Endothelial cell of umbilical vein (primary cell): ENCODE measurements at regions not wholly inside any gene's neighbourhood (a gene's known extent, or its start where the extent isn't known, plus 50 kb on each side); places are given as distances from the start of the nearest gene placed in this dataset.

Source experiments
- BruUV-seq: library from RNA; stranded (reverse); fragments of 400-500 nt; replicated peaks from 2 replicates; lab custom pipeline; 2021; lab: Mats Ljungman, UMichigan
- CTCF ChIA-PET: fragments of 300-600, 350-600 bp; sonication (Branson Sonifier 250); formaldehyde crosslinking; loops from one replicate; lab custom pipeline; 2021; ENCODE audit warnings: antibody characterized with exemption, inconsistent platforms; lab: Charles Lee
- POLR2A ChIA-PET: fragments of 300-600, 350-600 bp; sonication (Branson Sonifier 250); formaldehyde crosslinking; loops from one replicate; lab custom pipeline; 2021; ENCODE audit warnings: antibody characterized with exemption, inconsistent platforms; lab: Charles Lee
- DNase-seq: peaks from one replicate; pipeline ENCODE4 v3.0.0-alpha.2; 2011; ENCODE audit warnings: low read depth, low spot score
- FAIRE-seq: peaks from 2 replicates; lab custom pipeline; 2011; peaks lifted over from hg19 to GRCh38; lab: Jason Lieb, UNC
- H2AFZ ChIP-seq: 2 replicates; pipeline ENCODE4 v1.6.0; 2012; ENCODE audit warnings: low read depth, low read length, control low read depth, inconsistent platforms
- H3K27ac ChIP-seq: 2 replicates; pipeline ENCODE4 v1.5.1; 2011; ENCODE audit warnings: low read depth, mild to moderate bottlenecking, control low read depth, low read length, moderate library complexity; ENCODE audit not compliant: insufficient read depth
- H3K27me3 ChIP-seq, 2 experiments: 2 replicates each; pipeline versions ENCODE4 v1.6.0 to v1.6.1; 2011; ENCODE audit warnings: low read length in 2 of 2, mixed read lengths in 1 of 2; ENCODE audit not compliant: control insufficient read depth in 2 of 2, insufficient read depth in 2 of 2
- H3K36me3 ChIP-seq, 2 experiments: 2 replicates in 1 of 2; 3 replicates in 1 of 2; pipeline ENCODE4 v1.5.1; 2011; ENCODE audit warnings: low read length in 2 of 2, mild to moderate bottlenecking in 1 of 2, moderate library complexity in 1 of 2; ENCODE audit not compliant: control insufficient read depth in 2 of 2, insufficient read depth in 2 of 2; ENCODE audit errors: extremely low read depth in 1 of 2
- H3K4me1 ChIP-seq: 3 replicates; pipeline ENCODE4 v1.5.1; 2011; ENCODE audit warnings: mild to moderate bottlenecking, low read length; ENCODE audit not compliant: control insufficient read depth, insufficient read depth; ENCODE audit errors: extremely low read depth
- H3K4me2 ChIP-seq: 2 replicates; pipeline ENCODE4 v1.6.1; 2011; ENCODE audit warnings: low read length, control low read depth, mixed read lengths; ENCODE audit not compliant: insufficient read depth
- H3K4me3 ChIP-seq, 3 experiments: fragments of 200-600 bp in 1 of 3; sonication (generic), shearing (Covaris generic) in 1 of 3; replicated peaks in 1 of 3; 2 replicates each; pipeline ENCODE4 v1.5.1; 2011 to 2016; ENCODE audit warnings: control low read depth in 3 of 3, low read length in 3 of 3, mild to moderate bottlenecking in 2 of 3, inconsistent platforms in 1 of 3, low read depth in 1 of 3, moderate library complexity in 1 of 3; ENCODE audit not compliant: insufficient read depth in 1 of 3
- H3K79me2 ChIP-seq: 2 replicates; pipeline ENCODE4 v1.6.0; 2012; ENCODE audit warnings: low read length, inconsistent platforms; ENCODE audit not compliant: control insufficient read depth, insufficient read depth
- H3K9ac ChIP-seq: replicated peaks from 2 replicates; pipeline ENCODE3; 2011; ENCODE audit warnings: low read length, control low read depth; ENCODE audit not compliant: insufficient read depth; ENCODE audit errors: extremely low read depth
- H3K9me1 ChIP-seq: replicated peaks from 3 replicates; pipeline ENCODE4 v1.6.0; 2011; ENCODE audit warnings: mild to moderate bottlenecking, low read length; ENCODE audit not compliant: control insufficient read depth, insufficient read depth; ENCODE audit errors: extremely low read depth
- H3K9me3 ChIP-seq: replicated peaks from 2 replicates; pipeline ENCODE4 v1.5.1; 2012; ENCODE audit warnings: low read length, inconsistent platforms; ENCODE audit not compliant: control insufficient read depth, insufficient read depth
- H4K20me1 ChIP-seq: replicated peaks from 2 replicates; pipeline ENCODE3; 2011; ENCODE audit warnings: mild to moderate bottlenecking, low read length; ENCODE audit not compliant: control insufficient read depth, insufficient read depth; ENCODE audit errors: extremely low read depth
- EZH2 ChIP-seq: IDR thresholded peaks from 2 replicates; pipeline ENCODE4 v1.6.1; 2012; ENCODE audit warnings: borderline replicate concordance, low read depth, mild to moderate bottlenecking, moderate library complexity, low read length, inconsistent platforms; ENCODE audit not compliant: severe bottlenecking
- FOS ChIP-seq: IDR thresholded peaks from 2 replicates; pipeline ENCODE4 v1.6.1; 2011; ENCODE audit warnings: mild to moderate bottlenecking, low read length, moderate library complexity, borderline replicate concordance; ENCODE audit not compliant: insufficient read depth
- GATA2 ChIP-seq: IDR thresholded peaks from 2 replicates; pipeline ENCODE4 v1.7.0; 2011; ENCODE audit warnings: low read depth, mild to moderate bottlenecking, moderate library complexity, mixed read lengths, low read length; ENCODE audit not compliant: insufficient read length, insufficient read depth
- JUN ChIP-seq: IDR thresholded peaks from 2 replicates; pipeline ENCODE4 v1.6.1; 2011; ENCODE audit warnings: borderline replicate concordance, low read depth; ENCODE audit not compliant: insufficient read length, insufficient read depth
- MYC ChIP-seq: IDR thresholded peaks from one replicate; pipeline ENCODE4 v1.6.1; 2011; ENCODE audit warnings: mild to moderate bottlenecking, low read depth, low read length
- POLR2A ChIP-seq: IDR thresholded peaks from 2 replicates; pipeline ENCODE4 v1.6.1; 2012; ENCODE audit warnings: low read depth, mild to moderate bottlenecking, control low read depth, low read length
- POLR2AphosphoS5 ChIP-seq: IDR thresholded peaks from 2 replicates; pipeline ENCODE4 v1.6.1; 2012; ENCODE audit warnings: low read depth, mild to moderate bottlenecking, control low read depth, low read length, moderate library complexity; ENCODE audit not compliant: insufficient read depth
- dilution Hi-C: fragments of 300-500 bp; cut with MboI; formaldehyde crosslinking; loops from one replicate; pipeline ENCODE4 v1.15.0; 2019; ENCODE audit warnings: low sequenced_read_pairs; ENCODE audit not compliant: extremely low pct_ligation_motif_present
- intact Hi-C: fragments of 100-400 bp; cut with micrococcal nuclease; formaldehyde crosslinking; loops from one replicate; pipeline ENCODE4 v1.10.0; 2022
- TF ChIP-seq, protein P1 (sequence below): IDR thresholded peaks from 2 replicates; pipeline ENCODE4 v1.6.1; 2011; ENCODE audit not compliant: insufficient read depth, insufficient read length
- TF ChIP-seq, protein P2 (sequence below), 2 donors: IDR thresholded peaks; 1 replicate in 1 of 2; 2 replicates in 1 of 2; pipeline ENCODE4 v1.5.1; 2011; ENCODE audit warnings: low read length in 2 of 2, mild to moderate bottlenecking in 2 of 2, moderate library complexity in 2 of 2, control low read depth in 1 of 2, inconsistent platforms in 1 of 2, low read depth in 1 of 2; ENCODE audit not compliant: insufficient read depth in 1 of 2; ENCODE audit errors: extremely low read depth in 1 of 2

DNA sequence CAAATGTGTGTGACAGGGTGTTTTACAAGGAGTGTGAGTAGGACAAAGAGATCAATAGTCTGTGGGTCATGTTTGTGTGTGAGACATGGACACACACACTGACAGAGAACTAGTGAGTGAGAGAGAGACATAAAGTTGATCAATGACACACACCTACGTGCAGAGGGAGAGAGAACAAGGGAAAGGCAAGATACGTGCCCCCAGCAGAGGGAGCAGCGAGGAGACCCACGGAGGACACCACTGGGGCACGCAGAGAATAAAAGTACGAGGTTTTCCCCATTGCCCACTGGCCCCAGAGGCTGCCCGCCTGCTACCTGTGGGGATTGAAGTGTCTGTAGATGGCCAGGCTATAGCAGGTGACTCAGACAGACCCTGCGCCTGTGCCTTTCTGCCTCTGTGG lies 130.2 kb upstream of the CSF3R start:
- Histone ChIP-seq H3K4me2 (no peak overlapping the region), H3K9me3 (no peaks in the 10 kb centered on the region), H3K27me3 (no peaks in the 10 kb centered on the region), H3K9ac (no peak overlapping the region), H3K4me1 (no peaks in the 10 kb centered on the region), H4K20me1 (no peaks in the 10 kb centered on the region), H2AFZ (no peak overlapping the region), H3K79me2 (no peaks in the 10 kb centered on the region), H3K4me3 (no peak overlapping the region), H3K9me1 (no peaks in the 10 kb centered on the region), H3K27ac (no peak overlapping the region), H3K36me3 (no peaks in the 10 kb centered on the region)
- DNase-seq (no peak), FAIRE-seq (no peak)
- TF ChIP-seq MYC: no peak
- intact Hi-C loops (no loop called here), dilution Hi-C loops (no loop called here)
- no TSS peak for BruUV-seq
- CTCF ChIA-PET: no interaction called here
- POLR2A ChIA-PET: no interaction called here

DNA sequence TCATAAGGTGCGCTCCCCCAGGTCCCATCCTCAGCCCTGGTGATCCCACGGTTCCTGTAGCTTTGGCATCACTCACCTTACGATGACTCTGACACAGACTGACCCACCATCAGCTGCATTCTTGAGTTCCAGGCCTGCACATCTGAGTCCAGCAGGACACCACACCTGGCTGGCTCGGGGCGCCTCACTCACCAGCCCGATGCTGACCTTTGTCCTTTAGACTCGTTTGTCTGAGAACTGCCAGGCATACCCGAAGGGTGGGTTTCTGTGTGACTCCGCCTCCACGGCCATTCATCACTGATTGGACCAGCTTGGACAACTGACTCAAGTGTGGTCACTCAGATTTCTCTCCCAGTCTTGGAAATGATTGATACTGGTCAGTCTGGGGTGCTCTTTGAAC lies 129.4 kb upstream of the CSF3R start:
- FAIRE-seq (no peak), DNase-seq (no peak)
- no peaks in the 10 kb centered on the region for H3K9me3 ChIP-seq
- no peaks in the 10 kb centered on the region for H3K27me3 ChIP-seq
- H3K36me3 ChIP-seq: no peaks in the 10 kb centered on the region
- no TSS peak for BruUV-seq
- H3K9ac ChIP-seq: no peak overlapping the region
- H4K20me1 ChIP-seq: no peaks in the 10 kb centered on the region
- no peak overlapping the region for H3K4me3 ChIP-seq
- H3K27ac ChIP-seq: no peak overlapping the region
- no peak overlapping the region for H3K4me2 ChIP-seq
- intact Hi-C loops (no loop called here), dilution Hi-C loops (no loop called here)
- no peak overlapping the region for H2AFZ ChIP-seq
- H3K4me1 ChIP-seq: no peaks in the 10 kb centered on the region
- POLR2A ChIA-PET: no interaction called here
- no peaks in the 10 kb centered on the region for H3K9me1 ChIP-seq
- H3K79me2 ChIP-seq: no peaks in the 10 kb centered on the region
- CTCF ChIA-PET: no interaction called here
- no peak for TF ChIP-seq POLR2A
- TF ChIP-seq MYC: no peak
- TF ChIP-seq, protein P1, sequence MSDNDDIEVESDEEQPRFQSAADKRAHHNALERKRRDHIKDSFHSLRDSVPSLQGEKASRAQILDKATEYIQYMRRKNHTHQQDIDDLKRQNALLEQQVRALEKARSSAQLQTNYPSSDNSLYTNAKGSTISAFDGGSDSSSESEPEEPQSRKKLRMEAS: no peak
- TF ChIP-seq, protein P2, sequence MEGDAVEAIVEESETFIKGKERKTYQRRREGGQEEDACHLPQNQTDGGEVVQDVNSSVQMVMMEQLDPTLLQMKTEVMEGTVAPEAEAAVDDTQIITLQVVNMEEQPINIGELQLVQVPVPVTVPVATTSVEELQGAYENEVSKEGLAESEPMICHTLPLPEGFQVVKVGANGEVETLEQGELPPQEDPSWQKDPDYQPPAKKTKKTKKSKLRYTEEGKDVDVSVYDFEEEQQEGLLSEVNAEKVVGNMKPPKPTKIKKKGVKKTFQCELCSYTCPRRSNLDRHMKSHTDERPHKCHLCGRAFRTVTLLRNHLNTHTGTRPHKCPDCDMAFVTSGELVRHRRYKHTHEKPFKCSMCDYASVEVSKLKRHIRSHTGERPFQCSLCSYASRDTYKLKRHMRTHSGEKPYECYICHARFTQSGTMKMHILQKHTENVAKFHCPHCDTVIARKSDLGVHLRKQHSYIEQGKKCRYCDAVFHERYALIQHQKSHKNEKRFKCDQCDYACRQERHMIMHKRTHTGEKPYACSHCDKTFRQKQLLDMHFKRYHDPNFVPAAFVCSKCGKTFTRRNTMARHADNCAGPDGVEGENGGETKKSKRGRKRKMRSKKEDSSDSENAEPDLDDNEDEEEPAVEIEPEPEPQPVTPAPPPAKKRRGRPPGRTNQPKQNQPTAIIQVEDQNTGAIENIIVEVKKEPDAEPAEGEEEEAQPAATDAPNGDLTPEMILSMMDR (IDR thresholded peaks at IDR 0.05; ENCODE audit: extremely low read depth in 1 of 2, insufficient read depth in 1 of 2, low read depth in 1 of 2, low read length in 2 of 2): no peak
- no peak for TF ChIP-seq FOS
- TF ChIP-seq POLR2AphosphoS5: no peak
- no peak for TF ChIP-seq GATA2
- no peak for TF ChIP-seq EZH2
- no peak for TF ChIP-seq JUN
